ENCODE measurements at regions not wholly inside any gene's neighbourhood (a gene's known extent, or its start where the extent isn't known, plus 50 kb on each side); places are given as distances from the start of the nearest gene placed in this dataset.

GRCh38 chr5:124480964-124481363 is 265.5 kb downstream of the ZNF608 start:
- TF ChIP-seq, protein P1, sequence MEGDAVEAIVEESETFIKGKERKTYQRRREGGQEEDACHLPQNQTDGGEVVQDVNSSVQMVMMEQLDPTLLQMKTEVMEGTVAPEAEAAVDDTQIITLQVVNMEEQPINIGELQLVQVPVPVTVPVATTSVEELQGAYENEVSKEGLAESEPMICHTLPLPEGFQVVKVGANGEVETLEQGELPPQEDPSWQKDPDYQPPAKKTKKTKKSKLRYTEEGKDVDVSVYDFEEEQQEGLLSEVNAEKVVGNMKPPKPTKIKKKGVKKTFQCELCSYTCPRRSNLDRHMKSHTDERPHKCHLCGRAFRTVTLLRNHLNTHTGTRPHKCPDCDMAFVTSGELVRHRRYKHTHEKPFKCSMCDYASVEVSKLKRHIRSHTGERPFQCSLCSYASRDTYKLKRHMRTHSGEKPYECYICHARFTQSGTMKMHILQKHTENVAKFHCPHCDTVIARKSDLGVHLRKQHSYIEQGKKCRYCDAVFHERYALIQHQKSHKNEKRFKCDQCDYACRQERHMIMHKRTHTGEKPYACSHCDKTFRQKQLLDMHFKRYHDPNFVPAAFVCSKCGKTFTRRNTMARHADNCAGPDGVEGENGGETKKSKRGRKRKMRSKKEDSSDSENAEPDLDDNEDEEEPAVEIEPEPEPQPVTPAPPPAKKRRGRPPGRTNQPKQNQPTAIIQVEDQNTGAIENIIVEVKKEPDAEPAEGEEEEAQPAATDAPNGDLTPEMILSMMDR (IDR thresholded peaks at IDR 0.05), result no peak
- TF ChIP-seq ZFX (IDR thresholded peaks at IDR 0.05; ENCODE audit: borderline replicate concordance), result no peak
- no peak overlapping the region for H3K27ac ChIP-seq

DNA sequence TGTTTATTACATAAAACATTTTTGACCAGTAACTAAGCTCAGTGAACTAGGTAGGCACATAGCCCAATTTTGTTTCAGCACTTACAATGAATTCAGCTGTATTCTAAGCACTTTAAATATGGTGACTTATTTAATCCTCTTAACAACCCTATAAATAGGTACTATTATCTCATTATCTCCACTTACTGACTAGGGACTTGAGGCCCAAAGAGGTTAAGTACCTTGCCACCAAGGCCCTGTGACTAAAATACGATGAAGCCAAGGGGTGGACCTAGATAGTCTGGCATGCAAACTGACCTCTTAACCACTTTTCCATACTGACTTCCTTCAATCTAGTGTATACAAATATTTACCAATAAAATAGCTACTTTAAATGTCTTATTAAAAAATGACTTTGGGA is 266.4 kb downstream of the ZNF608 start:
- H3K27ac ChIP-seq, result no peak overlapping the region
- TF ChIP-seq, protein P1 (IDR thresholded peaks at IDR 0.05), result no peak
- no peak for TF ChIP-seq ZFX (IDR thresholded peaks at IDR 0.05; ENCODE audit: borderline replicate concordance)

DNA sequence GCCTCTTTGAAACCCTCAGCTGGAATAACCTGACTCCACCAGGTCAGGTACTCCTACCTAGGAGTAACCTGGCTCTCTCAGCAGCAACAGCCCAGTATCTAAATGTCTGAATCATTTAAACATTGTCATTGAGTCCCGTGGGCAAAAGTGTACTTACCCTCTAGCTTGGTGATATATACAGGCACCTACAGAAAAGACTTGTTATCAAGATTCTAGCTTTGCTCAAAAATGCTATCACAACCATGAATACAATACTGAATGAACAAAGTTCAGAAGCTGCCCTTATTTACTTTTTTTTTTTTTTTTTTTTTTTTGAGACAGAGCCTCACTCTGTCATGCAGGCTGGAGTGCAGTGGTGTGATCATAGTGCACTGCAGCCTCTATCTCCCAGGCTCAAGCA is 268.2 kb downstream of the ZNF608 start:
- TF ChIP-seq ZFX (IDR thresholded peaks at IDR 0.05; ENCODE audit: borderline replicate concordance), result no peak
- TF ChIP-seq, protein P1 (IDR thresholded peaks at IDR 0.05), result no peak

DNA sequence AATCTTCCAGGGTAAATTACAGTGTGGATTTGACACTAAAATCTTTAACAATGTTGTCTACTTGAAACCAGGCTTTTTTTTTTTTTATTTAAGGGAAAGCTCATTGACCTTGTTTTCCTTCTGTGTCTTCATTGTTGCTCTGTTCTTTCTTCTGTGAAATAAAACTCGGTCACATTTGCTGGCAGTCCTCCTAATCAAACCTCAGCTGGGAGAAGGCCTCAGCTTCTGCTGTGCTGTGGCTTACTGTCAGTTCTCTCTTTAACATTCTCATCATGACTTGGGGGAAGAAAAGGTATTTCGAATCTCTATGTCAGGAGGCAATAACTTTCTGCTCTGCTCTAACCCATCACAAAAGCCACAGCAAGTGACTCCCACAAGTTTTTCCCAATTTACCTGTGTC is 268.9 kb downstream of the ZNF608 start:
- TF ChIP-seq, protein P1 (IDR thresholded peaks at IDR 0.05), result no peak
- no peak for TF ChIP-seq ZFX (IDR thresholded peaks at IDR 0.05; ENCODE audit: borderline replicate concordance)

More for the DNA sequence above, 268.2 kb downstream of the ZNF608 start:
- H3K27ac ChIP-seq, result no peak overlapping the region

DNA sequence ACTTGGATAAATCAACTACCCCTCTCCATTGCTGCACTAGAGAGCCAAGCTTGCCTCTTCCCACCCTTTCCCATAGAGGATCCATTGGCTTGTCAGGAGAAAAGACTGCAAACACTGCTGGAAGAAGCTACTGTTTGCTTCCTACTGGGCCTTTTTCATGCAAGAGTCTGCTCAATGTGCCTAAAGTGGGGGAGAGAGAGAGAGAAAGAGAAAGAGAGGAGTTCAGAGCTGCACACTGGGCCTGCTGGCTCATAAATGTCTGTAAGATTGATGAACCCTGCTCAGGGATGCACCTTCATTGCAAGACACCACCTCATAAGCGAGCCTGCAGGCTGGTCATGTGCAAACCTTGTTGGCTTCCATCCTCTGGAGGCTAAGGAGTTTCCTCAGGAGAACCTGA is 269.4 kb downstream of the ZNF608 start:
- no peak overlapping the region for H3K27ac ChIP-seq
- TF ChIP-seq, protein P1 (IDR thresholded peaks at IDR 0.05), result no peak
- no peak for TF ChIP-seq ZFX (IDR thresholded peaks at IDR 0.05; ENCODE audit: borderline replicate concordance)

More for the DNA sequence above, 268.9 kb downstream of the ZNF608 start:
- no peak overlapping the region for H3K27ac ChIP-seq

DNA sequence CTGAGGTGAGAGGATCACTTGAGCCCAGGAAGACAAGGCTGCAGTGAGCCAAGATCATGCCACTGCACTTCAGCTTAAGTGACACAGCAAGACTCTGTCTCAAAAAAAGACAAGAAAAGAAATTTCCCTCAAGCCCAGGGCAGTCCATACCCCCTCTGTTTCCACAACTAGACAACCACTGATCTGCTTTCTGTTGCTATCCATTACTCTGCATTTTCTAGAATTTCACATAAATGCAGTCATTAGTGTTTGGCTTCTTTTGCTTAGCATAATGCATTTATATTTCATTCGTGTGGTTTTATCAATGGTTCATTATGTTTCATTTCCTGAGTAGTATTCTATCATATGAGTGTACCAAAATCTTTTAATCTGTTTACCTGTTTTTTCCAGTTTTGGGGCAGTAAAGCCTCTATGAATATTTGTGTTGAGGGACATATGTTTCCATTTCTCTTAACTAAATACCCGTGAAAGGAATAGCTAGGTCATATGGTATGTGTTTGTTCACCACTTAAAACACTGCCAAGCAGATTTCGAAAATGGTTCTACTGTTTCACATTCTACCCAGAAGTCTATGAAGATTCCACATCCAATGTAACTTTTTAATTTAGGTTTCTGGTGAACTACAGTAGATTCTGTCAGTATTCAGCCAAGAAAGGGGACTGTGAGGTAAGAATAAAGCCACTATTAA is 271.8 kb downstream of the ZNF608 start:
- TF ChIP-seq, protein P1 (IDR thresholded peaks at IDR 0.05), result no peak
- TF ChIP-seq ZFX (IDR thresholded peaks at IDR 0.05; ENCODE audit: borderline replicate concordance), result no peak
- no peak overlapping the region for H3K27ac ChIP-seq

GRCh38 chr5:124468671-124469411 is 277.6 kb downstream of the ZNF608 start:
- TF ChIP-seq, protein P1 (IDR thresholded peaks at IDR 0.05), result no peak
- no peak for TF ChIP-seq ZFX (IDR thresholded peaks at IDR 0.05; ENCODE audit: borderline replicate concordance)
- no peak overlapping the region for H3K27ac ChIP-seq

Measured in 22Rv1 (cell line).